Lower leg skin (tissue), 4 donors: ENCODE measurements at regions not wholly inside any gene's neighbourhood (a gene's known extent, or its start where the extent isn't known, plus 50 kb on each side); places are given as distances from the start of the nearest gene placed in this dataset.

Experiments
- DNase-seq, 2 donors: peaks; one replicate each; pipeline ENCODE4 v3.0.0-alpha.2; 2019; ENCODE audit warnings: low spot score in 2 of 2
- H3K4me3 ChIP-seq: fragments of 200-600 bp; sonication (generic); 2 replicates; pipeline ENCODE4 v1.5.1; 2017; ENCODE audit warnings: mild to moderate bottlenecking, low read depth; ENCODE audit not compliant: poor library complexity, severe bottlenecking
- CTCF ChIP-seq, 3 donors: fragments of 450-650 bp; IDR thresholded peaks; one replicate each; pipeline ENCODE4 v1.5.1; 2016; ENCODE audit warnings: antibody characterized with exemption in 3 of 3, mild to moderate bottlenecking in 3 of 3, moderate library complexity in 2 of 3
- POLR2A ChIP-seq, 2 donors: fragments of 450-650 bp; IDR thresholded peaks; one replicate each; pipeline ENCODE4 v1.6.1; 2016 to 2017; ENCODE audit warnings: antibody characterized with exemption in 2 of 2, mild to moderate bottlenecking in 1 of 2, moderate library complexity in 1 of 2
- WGBS, 2 donors: methylation state at CpG; one replicate each; pipeline ENCODE4 v1.1.5; 2018; 5-methylcytosine and 5-hydroxymethylcytosine counted together
- intact Hi-C: fragments of 100-400 bp; cut with DNase I; formaldehyde crosslinking; loops from one replicate; pipeline ENCODE4 v1.15.0; 2023; ENCODE audit warnings: low total_unique reads

DNA sequence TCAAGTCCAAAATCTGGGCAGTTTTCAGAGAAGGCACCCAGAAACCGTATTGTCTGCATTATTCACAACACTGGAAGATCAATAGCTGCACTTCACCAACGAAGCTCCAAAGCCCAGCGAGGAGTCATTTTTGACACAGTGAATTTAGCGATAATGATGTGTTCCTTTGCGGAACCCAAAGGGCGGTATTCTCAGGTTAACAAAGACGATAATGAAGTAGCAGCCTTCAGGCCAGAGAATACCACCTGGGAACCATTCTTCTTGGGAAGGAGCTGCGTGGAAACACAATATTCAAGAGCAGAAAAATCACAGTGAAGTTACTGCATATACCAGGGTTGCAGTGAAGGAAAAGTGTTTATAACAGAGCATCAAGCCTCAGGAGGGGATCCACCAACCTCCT lies 381.0 kb downstream of the TOX3 start:
- DNase-seq: no peak
- no peak for TF ChIP-seq CTCF (IDR thresholded peaks at IDR 0.05)
- no peak for TF ChIP-seq POLR2A (IDR thresholded peaks at IDR 0.05)
- H3K4me3 ChIP-seq: no peak overlapping the region
- WGBS, 2 donors: 77 to 84% methylated on average over 8 of the region's 8 CpGs
- intact Hi-C loops: no loop called here

GRCh38 chr16:52149003-52149402 lies 397.9 kb downstream of the TOX3 start:
- TF ChIP-seq POLR2A (IDR thresholded peaks at IDR 0.05) (no peak), CTCF (IDR thresholded peaks at IDR 0.05) (no peak)
- H3K4me3 ChIP-seq: no peak overlapping the region
- intact Hi-C loops: no loop called here
- DNase-seq: no peak
- 72 to 78% methylated on average over 3 of the region's 3 CpGs for WGBS, 2 donors

GRCh38 chr16:52141871-52142270 lies 405.1 kb downstream of the TOX3 start:
- 47 to 53% methylated on average over 4 of the region's 4 CpGs for WGBS, 2 donors
- TF ChIP-seq POLR2A (IDR thresholded peaks at IDR 0.05) (no peak), CTCF (IDR thresholded peaks at IDR 0.05) (no peak)
- DNase-seq: no peak
- intact Hi-C loops: no loop called here
- H3K4me3 ChIP-seq: no peak overlapping the region

- H3K4me3 ChIP-seq: no peak overlapping the region
- no peak for DNase-seq
- 56 to 57% methylated on average over 3 of the region's 3 CpGs for WGBS, 2 donors
- intact Hi-C loops: no loop called here
- TF ChIP-seq POLR2A (IDR thresholded peaks at IDR 0.05): no peak
- TF ChIP-seq CTCF (IDR thresholded peaks at IDR 0.05): no peak
Measured at GRCh38 chr16:52128361-52128760, 418.6 kb downstream of the TOX3 start.

DNA sequence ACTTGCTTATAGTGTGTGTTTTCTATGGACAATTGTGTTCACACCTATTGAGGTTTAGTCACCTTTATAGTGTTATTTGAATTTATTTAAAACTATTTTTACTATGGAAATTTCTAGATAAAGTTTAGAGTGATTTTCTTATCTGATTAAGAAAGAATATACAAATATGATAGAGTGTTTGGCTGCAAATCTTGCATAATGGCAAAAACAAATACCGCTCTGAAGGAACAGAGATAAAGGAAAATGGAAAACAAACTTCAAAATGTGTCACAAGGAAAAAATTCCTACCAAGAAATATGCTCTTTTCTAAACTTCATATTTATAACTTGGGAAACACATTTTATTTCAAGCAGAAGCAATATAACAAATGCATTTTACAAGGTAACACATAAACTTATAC lies 423.1 kb downstream of the TOX3 start:
- WGBS, 2 donors: 64 to 83% methylated on average over 1 of the region's 1 CpG
- intact Hi-C loops: no loop called here
- no peak for DNase-seq
- no peak for TF ChIP-seq CTCF (IDR thresholded peaks at IDR 0.05)
- no peak for TF ChIP-seq POLR2A (IDR thresholded peaks at IDR 0.05)
- no peak overlapping the region for H3K4me3 ChIP-seq

- 40 to 45% methylated on average over 2 of the region's 2 CpGs for WGBS, 2 donors
- TF ChIP-seq POLR2A (IDR thresholded peaks at IDR 0.05): no peak
- no peak for TF ChIP-seq CTCF (IDR thresholded peaks at IDR 0.05)
- DNase-seq: no peak
- no peak overlapping the region for H3K4me3 ChIP-seq
- intact Hi-C loops: no loop called here
Measured at GRCh38 chr16:52123061-52123839, 423.7 kb downstream of the TOX3 start.
